ENCODE measurements at regions not wholly inside any gene's neighbourhood (a gene's known extent, or its start where the extent isn't known, plus 50 kb on each side); places are given as distances from the start of the nearest gene placed in this dataset.

GRCh38 chr11:113593698-113594308 lies 112.3 kb downstream of the TMPRSS5 start (continued):
- TF ChIP-seq CHAMP1 (IDR thresholded peaks at IDR 0.05), result 0 out of 2 replicates have a peak, but pooled peaks have one; percentile 30
- no peak for TF ChIP-seq POU5F1 (IDR thresholded peaks at IDR 0.05; ENCODE audit: borderline replicate concordance, low read depth, low read length, partially characterized antibody)
- peak; percentile 78; the same call in 1 of the 2 replicates for TF ChIP-seq SMARCE1 (IDR thresholded peaks at IDR 0.05)
- peak in 1 of 2 experiments; percentile 66; a peak in 1 of 4 replicates for TF ChIP-seq MLLT1 (IDR thresholded peaks at IDR 0.05)
- TF ChIP-seq EP300 (IDR thresholded peaks at IDR 0.05; ENCODE audit: low read length), result peak; percentile 74
- TF ChIP-seq USF1 (CRISPR knock-in tag; IDR thresholded peaks at IDR 0.05), result no peak
- peak; percentile 87 for TF ChIP-seq ETV5 (CRISPR knock-in tag; IDR thresholded peaks at IDR 0.05; ENCODE audit: low read depth)
- peak; percentile 81 for TF ChIP-seq SMAD4 (CRISPR knock-in tag; conservative IDR thresholded peaks at IDR 0.05)
- peak; percentile 66; the same call in 1 of the 2 replicates for TF ChIP-seq RNF2 (IDR thresholded peaks at IDR 0.05)
- TF ChIP-seq AFF1 (IDR thresholded peaks at IDR 0.05; ENCODE audit: low read depth in 1 of 2, partially characterized antibody in 2 of 2), result peak in 1 of 2 experiments; percentile 16
- peak; percentile 17; the same call in 1 of the 2 replicates for TF ChIP-seq BACH1 (tag; IDR thresholded peaks at IDR 0.05)
- TF ChIP-seq ATF3 (IDR thresholded peaks at IDR 0.05), result peak; percentile 64; the same call in 1 of the 2 replicates
- no peak for TF ChIP-seq ATF3 (CRISPR knock-in tag; conservative IDR thresholded peaks at IDR 0.05)
- peak; percentile 56; the same call in 1 of the 2 replicates for TF ChIP-seq NFE2 (IDR thresholded peaks at IDR 0.05; ENCODE audit: low read depth)
- peak; percentile 71; the same call in 1 of the 2 replicates for TF ChIP-seq TEAD4 (IDR thresholded peaks at IDR 0.05; ENCODE audit: low read length)
- no peak for TF ChIP-seq TEAD4 (CRISPR knock-in tag; IDR thresholded peaks at IDR 0.05; ENCODE audit: borderline replicate concordance)
- peak in 1 of 2 experiments; percentile 45; a peak in 1 of 4 replicates for TF ChIP-seq TBL1XR1 (IDR thresholded peaks at IDR 0.05; ENCODE audit: low read length in 2 of 2)
- peak; percentile 98 for TF ChIP-seq SPI1 (IDR thresholded peaks at IDR 0.05; ENCODE audit: borderline replicate concordance, low read depth, low read length)
- peak; percentile 73 for TF ChIP-seq DPF2 (IDR thresholded peaks at IDR 0.05)

All from K562 (cell line).